GM18505 (cell line): ENCODE measurements at regions not wholly inside any gene's neighbourhood (a gene's known extent, or its start where the extent isn't known, plus 50 kb on each side); places are given as distances from the start of the nearest gene placed in this dataset.

Experiments
- ATAC-seq: cut with Tn5 transposase; IDR thresholded peaks from one replicate; pipeline ENCODE4 v1.9.1; 2021; ENCODE audit not compliant: unreplicated experiment
- POLR2A ChIP-seq: IDR thresholded peaks from 4 replicates; pipeline ENCODE4 v1.6.1; 2011; ENCODE audit warnings: borderline replicate concordance; ENCODE audit not compliant: insufficient read depth, insufficient read length; ENCODE audit errors: extremely low read depth

GRCh38 chr16:48833461-48833860 is 223.5 kb upstream of the N4BP1 start:
- ATAC-seq = no peak
- TF ChIP-seq POLR2A = no peak

DNA sequence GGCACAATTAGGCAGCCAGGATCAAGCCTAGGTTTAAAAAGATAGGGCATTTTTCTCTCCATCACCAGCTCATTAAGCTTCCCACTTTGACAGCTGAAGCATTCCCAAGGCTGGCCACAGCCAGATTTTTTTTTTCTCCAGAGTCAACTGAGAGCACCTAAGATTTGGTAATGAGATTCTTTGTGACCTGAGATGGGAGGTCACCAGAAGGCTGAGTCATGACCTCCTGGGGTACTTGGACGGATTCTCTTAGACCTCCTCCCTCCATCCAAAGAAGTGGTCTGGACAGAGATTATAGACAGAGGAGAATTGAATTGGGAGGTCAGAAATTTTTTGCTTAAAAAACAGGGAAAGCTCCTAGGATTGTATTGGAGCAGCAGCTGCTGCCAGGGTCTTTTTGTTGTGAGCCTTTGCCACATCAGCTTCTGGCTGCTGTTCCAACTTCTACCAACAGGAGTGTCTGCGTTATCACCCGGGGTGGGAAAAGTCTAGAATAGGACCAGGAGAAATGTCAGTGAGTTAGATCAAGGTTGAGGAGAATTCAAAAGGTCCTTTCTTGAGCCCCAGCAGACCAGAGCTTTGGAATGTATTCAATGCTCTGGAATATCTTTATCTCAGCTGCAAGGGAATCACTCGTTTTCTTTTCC is 221.2 kb upstream of the N4BP1 start:
- no peak for TF ChIP-seq POLR2A
- ATAC-seq = no peak

DNA sequence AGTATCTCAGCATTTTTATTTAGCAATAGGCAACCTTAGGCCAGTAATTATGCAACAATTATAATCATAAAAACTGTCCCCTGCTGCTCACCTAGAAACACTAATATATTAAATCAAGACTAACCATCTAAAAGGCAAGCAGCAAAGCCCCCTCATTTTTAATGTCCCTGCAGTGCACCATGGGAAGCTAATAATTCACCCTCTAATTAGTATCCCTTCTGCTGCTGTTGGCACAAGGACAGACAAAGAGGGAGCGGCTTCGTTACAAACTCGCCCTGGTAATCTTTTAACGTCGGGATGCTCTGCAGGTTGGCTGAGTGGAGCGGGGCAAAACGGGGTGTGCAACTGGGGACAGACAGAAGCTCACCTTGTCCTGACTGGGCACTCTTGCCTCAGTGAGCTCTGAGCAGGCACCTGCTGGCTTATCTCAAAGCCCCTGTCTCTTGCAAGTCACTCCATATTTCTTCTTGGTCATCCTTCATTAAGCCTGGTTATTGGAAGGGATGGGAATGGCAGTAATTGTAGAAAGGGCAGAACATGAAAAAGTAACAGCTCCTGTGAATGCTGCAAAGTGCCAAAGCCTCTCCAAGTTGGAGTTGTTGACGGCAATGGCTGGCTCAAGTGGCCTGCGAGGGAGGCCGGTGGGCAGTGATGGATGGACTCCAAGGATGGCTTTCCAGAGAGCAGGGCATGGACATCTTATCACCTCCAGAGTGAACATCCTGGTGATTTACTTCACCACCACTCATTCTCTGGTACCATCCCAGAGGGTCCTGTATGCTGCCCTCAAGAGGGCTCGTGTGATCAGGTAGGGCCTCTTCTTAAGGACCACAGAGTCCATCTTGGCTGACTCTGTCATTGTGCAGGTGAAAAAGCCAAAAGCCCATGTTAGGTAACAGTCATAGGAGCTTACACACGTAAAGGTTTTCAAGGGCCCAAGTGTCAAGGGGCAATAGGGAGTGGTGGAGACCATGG is 219.6 kb upstream of the N4BP1 start:
- TF ChIP-seq POLR2A = no peak
- ATAC-seq = no peak

- ATAC-seq = no peak
- TF ChIP-seq POLR2A = no peak
Measured at GRCh38 chr16:48824271-48824670, 214.3 kb upstream of the N4BP1 start.

- no peak for ATAC-seq
- no peak for TF ChIP-seq POLR2A
Measured at GRCh38 chr16:48822431-48822830, 212.5 kb upstream of the N4BP1 start.

DNA sequence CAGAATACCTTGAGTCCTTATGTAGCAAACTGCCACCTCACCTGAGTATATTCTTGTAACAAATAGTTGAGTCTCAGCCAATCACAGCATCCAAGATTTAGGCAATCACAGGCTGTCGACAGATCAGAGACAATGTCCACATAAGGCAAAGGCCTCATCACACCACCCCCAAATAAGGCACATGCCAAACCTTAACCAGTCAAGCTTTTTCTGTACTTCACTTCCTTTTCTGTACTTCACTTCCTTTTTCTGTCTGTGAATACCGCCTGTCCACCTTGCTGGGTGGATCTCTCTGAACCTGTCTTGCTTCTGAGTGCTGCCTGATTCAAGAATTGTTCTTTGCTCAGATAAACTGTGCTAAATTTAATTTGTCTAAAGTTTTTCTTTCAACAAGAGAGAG is 210.4 kb upstream of the N4BP1 start:
- no peak for TF ChIP-seq POLR2A
- ATAC-seq = no peak

- TF ChIP-seq POLR2A = no peak
- ATAC-seq = no peak
Measured at GRCh38 chr16:48818257-48818656, 208.3 kb upstream of the N4BP1 start.

DNA sequence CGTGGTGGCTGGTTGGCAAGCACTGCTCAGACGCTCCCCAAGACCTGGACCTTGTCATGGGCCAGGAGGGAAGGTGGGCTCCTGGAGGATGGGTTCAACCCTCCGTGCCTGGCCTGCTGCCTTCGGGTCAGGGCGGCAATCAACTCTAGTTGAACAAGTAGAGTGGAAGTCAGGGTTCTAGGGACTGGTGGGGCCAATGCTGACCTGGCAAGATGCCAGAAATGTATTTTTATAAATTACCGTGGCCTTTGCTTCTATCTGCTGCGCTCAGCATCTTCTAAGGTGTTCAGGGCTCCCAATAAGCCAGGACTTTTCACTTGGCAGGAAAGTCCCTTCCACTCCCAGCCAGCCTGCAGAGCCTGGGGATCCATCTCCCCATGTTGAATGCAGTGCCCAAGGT is 207.1 kb upstream of the N4BP1 start:
- TF ChIP-seq POLR2A = no peak
- no peak for ATAC-seq

- TF ChIP-seq POLR2A = no peak
- no peak for ATAC-seq
Measured at GRCh38 chr16:48816393-48816792, 206.4 kb upstream of the N4BP1 start.

GRCh38 chr16:48814994-48815393 is 205.0 kb upstream of the N4BP1 start:
- no peak for ATAC-seq
- no peak for TF ChIP-seq POLR2A

GRCh38 chr16:48813485-48813884 is 203.5 kb upstream of the N4BP1 start:
- no peak for ATAC-seq
- TF ChIP-seq POLR2A = no peak

- no peak for ATAC-seq
Measured at GRCh38 chr16:48812856-48813255, 202.9 kb upstream of the N4BP1 start.

DNA sequence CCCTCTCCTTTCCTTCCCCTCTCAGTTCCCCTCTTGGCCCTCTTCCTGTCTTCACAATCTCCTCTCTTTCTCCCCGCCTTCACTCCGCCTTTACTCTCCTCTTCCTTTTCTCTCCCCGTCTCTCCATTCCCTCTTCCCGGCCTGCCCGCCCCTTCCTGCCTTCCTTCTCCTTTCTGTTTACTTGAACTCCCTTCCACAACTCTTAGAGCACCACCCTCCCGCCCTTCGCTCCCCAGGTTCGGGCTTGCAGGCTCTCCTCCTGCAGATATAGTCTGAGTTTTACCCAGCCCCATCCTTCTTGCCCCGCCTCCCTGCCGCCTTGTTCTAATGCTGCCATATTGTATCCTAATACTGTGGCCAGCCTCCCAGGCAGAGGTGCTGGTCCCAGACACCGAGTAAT is 201.5 kb upstream of the N4BP1 start:
- no peak for ATAC-seq
- no peak for TF ChIP-seq POLR2A

More at GRCh38 chr16:48812856-48813255, 202.9 kb upstream of the N4BP1 start:
- no peak for TF ChIP-seq POLR2A

- ATAC-seq = no peak
- no peak for TF ChIP-seq POLR2A
Measured at GRCh38 chr16:48810803-48811453, 200.9 kb upstream of the N4BP1 start.

GRCh38 chr16:48810436-48810802 is 200.4 kb upstream of the N4BP1 start:
- ATAC-seq = no peak

More at GRCh38 chr16:48810436-48810802, 200.4 kb upstream of the N4BP1 start:
- no peak for TF ChIP-seq POLR2A
